ENCODE measurements at regions not wholly inside any gene's neighbourhood (a gene's known extent, or its start where the extent isn't known, plus 50 kb on each side); places are given as distances from the start of the nearest gene placed in this dataset.

DNA sequence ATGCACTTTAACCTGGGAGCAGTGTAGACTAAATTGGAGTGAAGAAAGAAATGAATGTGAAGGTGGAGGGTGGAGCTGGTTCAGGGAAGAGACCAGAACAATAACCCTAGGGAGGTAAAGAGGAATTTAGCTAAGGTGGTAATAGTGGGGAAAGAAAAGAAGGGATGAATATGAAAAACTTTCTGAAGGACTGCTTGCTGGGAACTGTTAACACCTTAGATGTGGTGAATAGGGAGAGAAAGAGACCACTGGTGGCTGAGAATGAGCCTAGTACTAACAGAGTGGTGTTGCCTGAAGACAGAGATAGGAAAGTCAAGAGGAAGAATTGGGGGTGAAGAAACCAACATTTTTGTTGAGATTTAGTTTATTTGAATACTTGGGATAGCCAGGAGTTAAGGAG, 78.4 kb upstream of the HS3ST5 start (continued):
- TF ChIP-seq, protein P1, sequence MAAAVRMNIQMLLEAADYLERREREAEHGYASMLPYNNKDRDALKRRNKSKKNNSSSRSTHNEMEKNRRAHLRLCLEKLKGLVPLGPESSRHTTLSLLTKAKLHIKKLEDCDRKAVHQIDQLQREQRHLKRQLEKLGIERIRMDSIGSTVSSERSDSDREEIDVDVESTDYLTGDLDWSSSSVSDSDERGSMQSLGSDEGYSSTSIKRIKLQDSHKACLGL (CRISPR knock-in tag; IDR thresholded peaks at IDR 0.05; ENCODE audit: borderline replicate concordance, poor library complexity, severe bottlenecking) = no peak
- TF ChIP-seq, protein P2, sequence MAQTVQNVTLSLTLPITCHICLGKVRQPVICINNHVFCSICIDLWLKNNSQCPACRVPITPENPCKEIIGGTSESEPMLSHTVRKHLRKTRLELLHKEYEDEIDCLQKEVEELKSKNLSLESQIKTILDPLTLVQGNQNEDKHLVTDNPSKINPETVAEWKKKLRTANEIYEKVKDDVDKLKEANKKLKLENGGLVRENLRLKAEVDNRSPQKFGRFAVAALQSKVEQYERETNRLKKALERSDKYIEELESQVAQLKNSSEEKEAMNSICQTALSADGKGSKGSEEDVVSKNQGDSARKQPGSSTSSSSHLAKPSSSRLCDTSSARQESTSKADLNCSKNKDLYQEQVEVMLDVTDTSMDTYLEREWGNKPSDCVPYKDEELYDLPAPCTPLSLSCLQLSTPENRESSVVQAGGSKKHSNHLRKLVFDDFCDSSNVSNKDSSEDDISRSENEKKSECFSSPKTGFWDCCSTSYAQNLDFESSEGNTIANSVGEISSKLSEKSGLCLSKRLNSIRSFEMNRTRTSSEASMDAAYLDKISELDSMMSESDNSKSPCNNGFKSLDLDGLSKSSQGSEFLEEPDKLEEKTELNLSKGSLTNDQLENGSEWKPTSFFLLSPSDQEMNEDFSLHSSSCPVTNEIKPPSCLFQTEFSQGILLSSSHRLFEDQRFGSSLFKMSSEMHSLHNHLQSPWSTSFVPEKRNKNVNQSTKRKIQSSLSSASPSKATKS (CRISPR knock-in tag; IDR thresholded peaks at IDR 0.05) = no peak
- TF ChIP-seq, protein P3, sequence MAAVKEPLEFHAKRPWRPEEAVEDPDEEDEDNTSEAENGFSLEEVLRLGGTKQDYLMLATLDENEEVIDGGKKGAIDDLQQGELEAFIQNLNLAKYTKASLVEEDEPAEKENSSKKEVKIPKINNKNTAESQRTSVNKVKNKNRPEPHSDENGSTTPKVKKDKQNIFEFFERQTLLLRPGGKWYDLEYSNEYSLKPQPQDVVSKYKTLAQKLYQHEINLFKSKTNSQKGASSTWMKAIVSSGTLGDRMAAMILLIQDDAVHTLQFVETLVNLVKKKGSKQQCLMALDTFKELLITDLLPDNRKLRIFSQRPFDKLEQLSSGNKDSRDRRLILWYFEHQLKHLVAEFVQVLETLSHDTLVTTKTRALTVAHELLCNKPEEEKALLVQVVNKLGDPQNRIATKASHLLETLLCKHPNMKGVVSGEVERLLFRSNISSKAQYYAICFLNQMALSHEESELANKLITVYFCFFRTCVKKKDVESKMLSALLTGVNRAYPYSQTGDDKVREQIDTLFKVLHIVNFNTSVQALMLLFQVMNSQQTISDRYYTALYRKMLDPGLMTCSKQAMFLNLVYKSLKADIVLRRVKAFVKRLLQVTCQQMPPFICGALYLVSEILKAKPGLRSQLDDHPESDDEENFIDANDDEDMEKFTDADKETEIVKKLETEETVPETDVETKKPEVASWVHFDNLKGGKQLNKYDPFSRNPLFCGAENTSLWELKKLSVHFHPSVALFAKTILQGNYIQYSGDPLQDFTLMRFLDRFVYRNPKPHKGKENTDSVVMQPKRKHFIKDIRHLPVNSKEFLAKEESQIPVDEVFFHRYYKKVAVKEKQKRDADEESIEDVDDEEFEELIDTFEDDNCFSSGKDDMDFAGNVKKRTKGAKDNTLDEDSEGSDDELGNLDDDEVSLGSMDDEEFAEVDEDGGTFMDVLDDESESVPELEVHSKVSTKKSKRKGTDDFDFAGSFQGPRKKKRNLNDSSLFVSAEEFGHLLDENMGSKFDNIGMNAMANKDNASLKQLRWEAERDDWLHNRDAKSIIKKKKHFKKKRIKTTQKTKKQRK (IDR thresholded peaks at IDR 0.05; ENCODE audit: borderline replicate concordance, low read depth, low read length) = no peak
- TF ChIP-seq NCOA4 (IDR thresholded peaks at IDR 0.05; ENCODE audit: partially characterized antibody) (no peak), MEIS2 (IDR thresholded peaks at IDR 0.05; ENCODE audit: partially characterized antibody) (no peak), ZC3H11A (IDR thresholded peaks at IDR 0.05; ENCODE audit: low read depth, low read length) (no peak), RNF2 (IDR thresholded peaks at IDR 0.05) (no peak)
- TF ChIP-seq, protein P4, sequence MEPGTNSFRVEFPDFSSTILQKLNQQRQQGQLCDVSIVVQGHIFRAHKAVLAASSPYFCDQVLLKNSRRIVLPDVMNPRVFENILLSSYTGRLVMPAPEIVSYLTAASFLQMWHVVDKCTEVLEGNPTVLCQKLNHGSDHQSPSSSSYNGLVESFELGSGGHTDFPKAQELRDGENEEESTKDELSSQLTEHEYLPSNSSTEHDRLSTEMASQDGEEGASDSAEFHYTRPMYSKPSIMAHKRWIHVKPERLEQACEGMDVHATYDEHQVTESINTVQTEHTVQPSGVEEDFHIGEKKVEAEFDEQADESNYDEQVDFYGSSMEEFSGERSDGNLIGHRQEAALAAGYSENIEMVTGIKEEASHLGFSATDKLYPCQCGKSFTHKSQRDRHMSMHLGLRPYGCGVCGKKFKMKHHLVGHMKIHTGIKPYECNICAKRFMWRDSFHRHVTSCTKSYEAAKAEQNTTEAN (CRISPR knock-in tag; IDR thresholded peaks at IDR 0.05) = no peak
- TF ChIP-seq, protein P5, sequence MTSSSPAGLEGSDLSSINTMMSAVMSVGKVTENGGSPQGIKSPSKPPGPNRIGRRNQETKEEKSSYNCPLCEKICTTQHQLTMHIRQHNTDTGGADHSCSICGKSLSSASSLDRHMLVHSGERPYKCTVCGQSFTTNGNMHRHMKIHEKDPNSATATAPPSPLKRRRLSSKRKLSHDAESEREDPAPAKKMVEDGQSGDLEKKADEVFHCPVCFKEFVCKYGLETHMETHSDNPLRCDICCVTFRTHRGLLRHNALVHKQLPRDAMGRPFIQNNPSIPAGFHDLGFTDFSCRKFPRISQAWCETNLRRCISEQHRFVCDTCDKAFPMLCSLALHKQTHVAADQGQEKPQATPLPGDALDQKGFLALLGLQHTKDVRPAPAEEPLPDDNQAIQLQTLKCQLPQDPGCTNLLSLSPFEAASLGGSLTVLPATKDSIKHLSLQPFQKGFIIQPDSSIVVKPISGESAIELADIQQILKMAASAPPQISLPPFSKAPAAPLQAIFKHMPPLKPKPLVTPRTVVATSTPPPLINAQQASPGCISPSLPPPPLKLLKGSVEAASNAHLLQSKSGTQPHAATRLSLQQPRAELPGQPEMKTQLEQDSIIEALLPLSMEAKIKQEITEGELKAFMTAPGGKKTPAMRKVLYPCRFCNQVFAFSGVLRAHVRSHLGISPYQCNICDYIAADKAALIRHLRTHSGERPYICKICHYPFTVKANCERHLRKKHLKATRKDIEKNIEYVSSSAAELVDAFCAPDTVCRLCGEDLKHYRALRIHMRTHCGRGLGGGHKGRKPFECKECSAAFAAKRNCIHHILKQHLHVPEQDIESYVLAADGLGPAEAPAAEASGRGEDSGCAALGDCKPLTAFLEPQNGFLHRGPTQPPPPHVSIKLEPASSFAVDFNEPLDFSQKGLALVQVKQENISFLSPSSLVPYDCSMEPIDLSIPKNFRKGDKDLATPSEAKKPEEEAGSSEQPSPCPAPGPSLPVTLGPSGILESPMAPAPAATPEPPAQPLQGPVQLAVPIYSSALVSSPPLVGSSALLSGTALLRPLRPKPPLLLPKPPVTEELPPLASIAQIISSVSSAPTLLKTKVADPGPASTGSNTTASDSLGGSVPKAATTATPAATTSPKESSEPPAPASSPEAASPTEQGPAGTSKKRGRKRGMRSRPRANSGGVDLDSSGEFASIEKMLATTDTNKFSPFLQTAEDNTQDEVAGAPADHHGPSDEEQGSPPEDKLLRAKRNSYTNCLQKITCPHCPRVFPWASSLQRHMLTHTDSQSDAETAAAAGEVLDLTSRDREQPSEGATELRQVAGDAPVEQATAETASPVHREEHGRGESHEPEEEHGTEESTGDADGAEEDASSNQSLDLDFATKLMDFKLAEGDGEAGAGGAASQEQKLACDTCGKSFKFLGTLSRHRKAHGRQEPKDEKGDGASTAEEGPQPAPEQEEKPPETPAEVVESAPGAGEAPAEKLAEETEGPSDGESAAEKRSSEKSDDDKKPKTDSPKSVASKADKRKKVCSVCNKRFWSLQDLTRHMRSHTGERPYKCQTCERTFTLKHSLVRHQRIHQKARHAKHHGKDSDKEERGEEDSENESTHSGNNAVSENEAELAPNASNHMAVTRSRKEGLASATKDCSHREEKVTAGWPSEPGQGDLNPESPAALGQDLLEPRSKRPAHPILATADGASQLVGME (CRISPR knock-in tag; IDR thresholded peaks at IDR 0.05) = no peak
- TF ChIP-seq, protein P6, sequence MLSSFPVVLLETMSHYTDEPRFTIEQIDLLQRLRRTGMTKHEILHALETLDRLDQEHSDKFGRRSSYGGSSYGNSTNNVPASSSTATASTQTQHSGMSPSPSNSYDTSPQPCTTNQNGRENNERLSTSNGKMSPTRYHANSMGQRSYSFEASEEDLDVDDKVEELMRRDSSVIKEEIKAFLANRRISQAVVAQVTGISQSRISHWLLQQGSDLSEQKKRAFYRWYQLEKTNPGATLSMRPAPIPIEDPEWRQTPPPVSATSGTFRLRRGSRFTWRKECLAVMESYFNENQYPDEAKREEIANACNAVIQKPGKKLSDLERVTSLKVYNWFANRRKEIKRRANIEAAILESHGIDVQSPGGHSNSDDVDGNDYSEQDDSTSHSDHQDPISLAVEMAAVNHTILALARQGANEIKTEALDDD (IDR thresholded peaks at IDR 0.05) = no peak

Data from K562 (cell line).